Astrocyte of the spinal cord (primary cell): ENCODE measurements at regions not wholly inside any gene's neighbourhood (a gene's known extent, or its start where the extent isn't known, plus 50 kb on each side); places are given as distances from the start of the nearest gene placed in this dataset.

ENCODE experiments used
- DNase-seq: peaks from one replicate; pipeline ENCODE4 v3.0.0; 2011; ENCODE audit warnings: low read depth, low spot score
- H3K4me3 ChIP-seq: 2 replicates; pipeline ENCODE4 v1.5.1; 2011; ENCODE audit warnings: low read depth, mild to moderate bottlenecking, low read length, moderate library complexity
- CTCF ChIP-seq: IDR thresholded peaks from 2 replicates; pipeline ENCODE4 v1.5.1; 2012; ENCODE audit warnings: low read depth, mild to moderate bottlenecking, low read length, inconsistent platforms
- in situ Hi-C: cut with HindIII; loops from 2 replicates; pipeline ENCODE4 v1.10.0; 2017; ENCODE audit warnings: low sequenced_read_pairs

- no peak overlapping the region for H3K4me3 ChIP-seq
- no peak for TF ChIP-seq CTCF
- in situ Hi-C loops, result no loop called here
- DNase-seq, result no peak
Observed at GRCh38 chr2:36013064-36013463, 342.5 kb upstream of the CRIM1 start.

GRCh38 chr2:36006444-36006843 lies 349.1 kb upstream of the CRIM1 start:
- TF ChIP-seq CTCF, result no peak
- DNase-seq, result no peak
- no peak overlapping the region for H3K4me3 ChIP-seq
- in situ Hi-C loops, result no loop called here

GRCh38 chr2:36002941-36003340 lies 352.6 kb upstream of the CRIM1 start:
- no peak for DNase-seq
- no peak for TF ChIP-seq CTCF
- in situ Hi-C loops, result no loop called here
- H3K4me3 ChIP-seq, result no peak overlapping the region

DNA sequence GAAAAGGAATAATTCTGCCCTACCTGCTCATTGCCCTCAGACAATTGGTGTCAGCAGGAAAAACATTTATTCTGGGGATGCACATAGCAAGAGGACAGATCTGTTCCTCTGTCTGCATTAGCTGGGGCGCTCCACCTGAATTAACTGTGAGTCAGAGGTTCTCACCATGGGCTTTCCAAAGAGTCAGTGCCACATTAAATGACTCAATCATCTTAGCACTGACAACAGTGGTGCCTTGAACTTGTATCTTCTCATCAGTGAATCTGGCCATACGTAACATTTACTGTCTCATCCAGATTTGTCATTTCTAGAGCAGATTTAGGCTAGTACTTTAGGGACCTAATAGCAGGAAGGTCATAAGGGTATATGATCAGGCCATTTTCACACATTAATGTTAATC lies 358.1 kb upstream of the CRIM1 start:
- in situ Hi-C loops, result no loop called here
- DNase-seq, result no peak
- H3K4me3 ChIP-seq, result no peak overlapping the region
- TF ChIP-seq CTCF, result no peak

DNA sequence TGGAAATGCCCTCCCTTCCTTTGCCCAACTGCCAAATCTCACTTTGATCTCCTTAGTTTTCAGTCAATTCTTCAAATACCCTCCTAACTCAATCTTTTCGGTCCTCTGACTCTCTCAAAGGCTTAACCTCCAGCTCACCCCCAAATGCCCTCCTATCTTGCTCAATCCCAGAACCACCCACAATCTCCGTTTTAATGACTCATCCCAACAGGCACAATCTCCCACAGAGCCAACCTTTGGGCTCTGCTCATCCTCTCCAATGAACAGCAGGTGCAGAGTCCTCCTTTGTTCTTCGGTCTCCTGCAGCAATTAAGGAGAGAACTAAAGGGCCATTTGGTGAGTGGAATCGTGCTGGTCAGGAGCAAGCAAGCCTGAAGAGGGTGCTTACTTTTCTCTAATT lies 366.1 kb upstream of the CRIM1 start:
- H3K4me3 ChIP-seq, result no peak overlapping the region
- in situ Hi-C loops, result no loop called here
- DNase-seq, result no peak
- no peak for TF ChIP-seq CTCF

- no peak overlapping the region for H3K4me3 ChIP-seq
- in situ Hi-C loops, result no loop called here
- no peak for DNase-seq
- no peak for TF ChIP-seq CTCF
Observed at GRCh38 chr2:35989040-35989439, 366.5 kb upstream of the CRIM1 start.

DNA sequence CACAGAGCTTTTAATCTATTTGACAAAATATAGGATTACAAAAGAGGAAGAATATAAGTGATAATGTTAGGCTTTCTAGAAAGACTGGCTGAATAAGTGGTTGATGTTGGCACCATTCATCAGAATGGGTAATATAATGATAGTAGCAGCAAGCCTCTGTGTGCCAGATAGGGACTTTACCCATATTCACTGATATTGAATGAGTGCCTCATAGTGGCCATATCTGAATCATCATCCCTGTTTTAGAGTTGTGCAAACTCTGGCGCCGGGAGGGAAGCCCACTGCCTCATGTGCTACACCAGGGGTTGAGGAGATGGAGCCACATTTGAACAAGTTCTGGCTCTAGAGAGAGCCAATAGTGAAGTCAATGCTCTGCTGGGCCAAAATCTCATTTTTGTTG lies 368.7 kb upstream of the CRIM1 start:
- DNase-seq, result no peak
- H3K4me3 ChIP-seq, result no peak overlapping the region
- no peak for TF ChIP-seq CTCF
- in situ Hi-C loops, result no loop called here
